GM18909 (cell line): ENCODE measurements at regions not wholly inside any gene's neighbourhood (a gene's known extent, or its start where the extent isn't known, plus 50 kb on each side); places are given as distances from the start of the nearest gene placed in this dataset.
A peak's percentile ranks its signal among the peaks of the same experiment; 100 is the strongest.
"Not testable (repeated sequence)": the region's sequence is repeated elsewhere in the genome, so short reads cannot be mapped to it uniquely, and the experiment has no call there.

ENCODE experiments used
- ATAC-seq: cut with Tn5 transposase; IDR thresholded peaks from one replicate; pipeline ENCODE4 v1.9.1; 2021; ENCODE audit warnings: mild to moderate bottlenecking; ENCODE audit not compliant: unreplicated experiment, poor library complexity

DNA sequence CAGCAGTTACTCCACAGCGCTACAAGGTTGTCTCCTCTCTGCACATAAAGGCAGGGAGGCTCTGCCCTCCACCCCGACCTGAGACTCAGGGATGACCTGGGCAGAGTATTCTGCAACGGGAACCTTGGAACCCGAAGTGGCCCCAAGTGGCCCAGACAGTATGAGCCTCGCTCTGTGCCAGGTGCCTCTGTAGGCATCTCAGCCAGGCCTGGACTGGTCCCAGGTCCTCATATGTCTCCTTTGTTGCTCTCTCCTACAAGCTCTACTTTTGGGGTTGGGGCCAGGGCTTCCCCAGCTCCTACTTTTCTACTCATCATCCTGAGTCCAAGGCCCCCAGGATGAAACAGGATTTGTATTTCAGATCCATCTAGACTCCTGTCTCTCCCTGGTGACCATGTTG lies 241.5 kb upstream of the PRSS1 start:
- no peak for ATAC-seq

DNA sequence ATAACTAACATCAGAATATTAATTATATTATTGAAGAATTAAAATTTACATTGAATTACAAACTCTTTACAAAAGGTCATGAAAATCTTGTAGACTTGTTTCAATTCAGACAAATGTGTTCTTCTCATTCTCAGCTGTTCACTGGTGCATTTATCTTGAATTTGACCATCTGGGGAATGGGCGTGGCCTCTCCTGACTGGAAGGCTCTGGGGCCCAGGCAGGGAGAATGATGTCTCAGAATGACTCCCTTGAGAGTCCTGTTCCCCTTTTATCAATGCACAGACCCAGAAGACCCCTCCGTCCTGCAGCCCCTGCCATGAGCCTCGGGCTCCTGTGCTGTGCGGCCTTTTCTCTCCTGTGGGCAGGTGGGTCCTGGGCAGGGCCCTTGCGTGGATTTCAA lies 242.2 kb upstream of the PRSS1 start:
- ATAC-seq: not testable (repeated sequence)

DNA sequence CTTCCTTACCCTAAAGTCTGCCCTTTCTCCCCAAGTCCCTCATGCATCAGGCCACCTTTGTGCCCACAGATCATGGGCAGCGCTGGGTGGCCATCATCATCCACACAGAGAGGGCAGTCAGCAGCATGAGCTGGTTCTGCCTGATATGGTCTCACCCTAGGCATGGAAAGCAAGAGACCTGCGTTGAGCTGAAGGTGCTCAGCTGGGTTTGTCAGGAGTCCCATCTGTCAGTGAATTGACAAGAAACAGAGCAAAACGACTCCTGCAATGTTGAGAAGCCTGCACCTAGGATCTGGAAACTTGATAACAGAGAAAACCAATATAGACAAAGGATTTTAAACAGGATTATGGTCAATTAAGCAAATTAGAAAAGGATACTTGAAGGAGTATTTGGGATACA lies 242.7 kb upstream of the PRSS1 start:
- ATAC-seq: no peak

DNA sequence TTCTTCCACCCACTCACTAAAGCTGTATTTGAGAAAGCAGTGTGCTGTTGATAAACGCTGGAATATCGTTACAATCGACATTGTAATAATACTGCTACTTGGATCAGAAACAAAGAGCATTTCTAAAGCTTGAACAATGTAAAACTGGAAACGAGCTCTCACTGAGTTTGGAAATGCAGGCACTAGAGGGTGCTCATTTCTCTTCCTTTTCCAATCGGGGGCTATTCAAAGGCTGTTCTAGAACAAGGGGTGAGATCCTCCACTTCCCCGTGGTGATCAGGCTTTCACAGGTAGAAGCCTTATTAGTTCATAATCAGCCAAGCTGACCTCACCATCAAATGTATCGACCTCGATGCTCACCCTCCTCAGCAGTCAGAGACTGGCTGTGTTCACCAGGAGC lies 245.3 kb upstream of the PRSS1 start:
- ATAC-seq: not testable (repeated sequence)

DNA sequence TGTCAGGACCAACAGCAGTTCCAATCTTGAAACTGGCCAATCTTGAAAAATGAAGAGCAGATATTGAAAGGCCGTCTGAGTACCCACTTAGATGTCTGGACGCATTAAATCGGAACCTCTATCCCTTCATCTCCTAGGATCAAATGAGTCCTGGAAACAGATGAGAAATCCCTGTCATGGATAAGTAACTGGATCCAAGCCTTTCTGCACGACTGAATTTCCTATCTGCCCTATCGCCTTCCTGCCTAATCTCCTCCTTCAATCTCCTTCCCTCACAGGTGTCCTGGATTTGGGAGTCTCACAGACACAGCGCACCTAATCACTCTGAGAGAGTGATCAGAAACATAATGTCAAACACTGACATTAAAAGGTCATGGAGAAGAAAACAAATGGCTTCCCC lies 245.2 kb upstream of the PRSS58 start:
- ATAC-seq: no peak

DNA sequence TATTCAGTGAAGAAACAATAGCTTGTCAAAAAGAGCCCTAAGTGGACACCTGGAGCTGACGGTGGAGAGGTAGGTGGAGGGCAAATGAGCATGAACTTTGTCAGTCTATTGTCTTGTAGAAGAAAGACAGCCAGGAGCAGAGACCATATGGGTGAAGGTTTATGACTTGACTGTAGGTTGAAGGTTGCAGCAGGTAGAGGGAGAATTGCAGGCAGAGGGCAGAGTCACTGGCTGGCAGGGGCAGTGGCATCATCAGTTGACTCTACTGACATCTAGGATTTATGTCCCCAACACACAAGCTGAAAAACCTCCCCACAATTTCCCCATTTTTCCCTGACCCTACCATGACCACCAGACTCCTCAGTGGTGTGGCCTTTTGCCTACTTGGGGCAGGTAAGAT lies 243.6 kb upstream of the PRSS58 start:
- no peak for ATAC-seq

DNA sequence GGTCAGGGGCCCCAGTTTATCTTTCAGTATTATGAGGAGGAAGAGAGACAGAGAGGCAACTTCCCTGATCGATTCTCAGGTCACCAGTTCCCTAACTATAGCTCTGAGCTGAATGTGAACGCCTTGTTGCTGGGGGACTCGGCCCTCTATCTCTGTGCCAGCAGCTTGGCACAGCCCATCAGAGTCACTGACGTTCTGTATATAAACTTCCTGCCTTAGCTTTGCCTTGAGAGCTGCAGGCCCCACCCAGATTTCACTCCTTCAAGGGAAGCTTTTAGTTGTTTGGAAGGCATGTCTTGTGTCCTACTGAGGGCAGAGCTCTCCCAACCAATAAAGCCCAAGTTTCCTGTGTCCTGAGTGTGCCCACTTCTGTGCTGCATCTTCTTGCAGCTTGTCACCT lies 242.5 kb upstream of the PRSS58 start:
- ATAC-seq: no peak

DNA sequence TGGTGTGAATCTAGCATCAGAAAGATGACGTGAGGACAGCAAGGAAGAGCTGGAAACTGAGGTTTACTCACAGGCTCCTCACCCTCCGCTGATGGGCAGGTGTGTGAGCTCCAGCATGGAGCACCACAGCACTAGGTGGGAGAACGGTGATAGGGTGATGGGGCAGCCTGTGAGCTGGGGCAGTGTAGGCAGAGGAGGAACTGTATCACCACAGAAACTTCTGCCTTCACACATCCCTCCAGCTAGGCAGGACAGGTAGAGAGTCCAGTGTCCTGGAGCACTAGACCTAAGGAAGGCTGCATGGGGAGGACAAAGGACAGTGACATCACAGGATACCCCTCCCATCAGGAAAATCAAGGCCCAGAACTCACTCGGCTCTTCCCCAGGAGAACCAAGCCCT lies 241.8 kb upstream of the PRSS58 start:
- ATAC-seq: no peak

DNA sequence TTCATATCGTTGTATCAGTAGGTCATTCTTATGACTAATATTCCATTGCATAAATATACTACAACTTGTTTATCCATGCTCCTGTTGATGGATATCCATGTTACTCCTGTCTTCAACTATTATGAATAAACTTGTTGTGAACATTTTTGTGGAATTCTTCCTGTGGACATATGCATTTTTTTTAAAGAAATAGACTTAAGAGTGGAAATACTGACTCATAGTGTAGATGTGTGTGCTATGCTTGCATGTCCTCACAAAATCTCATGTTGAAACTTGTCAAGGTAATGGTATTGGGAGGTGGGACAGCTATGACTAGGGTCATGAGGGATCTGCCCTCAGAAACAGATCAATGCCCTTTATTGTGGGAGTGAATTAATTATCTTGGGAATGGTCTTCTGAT lies 240.5 kb upstream of the PRSS58 start:
- ATAC-seq: no peak

DNA sequence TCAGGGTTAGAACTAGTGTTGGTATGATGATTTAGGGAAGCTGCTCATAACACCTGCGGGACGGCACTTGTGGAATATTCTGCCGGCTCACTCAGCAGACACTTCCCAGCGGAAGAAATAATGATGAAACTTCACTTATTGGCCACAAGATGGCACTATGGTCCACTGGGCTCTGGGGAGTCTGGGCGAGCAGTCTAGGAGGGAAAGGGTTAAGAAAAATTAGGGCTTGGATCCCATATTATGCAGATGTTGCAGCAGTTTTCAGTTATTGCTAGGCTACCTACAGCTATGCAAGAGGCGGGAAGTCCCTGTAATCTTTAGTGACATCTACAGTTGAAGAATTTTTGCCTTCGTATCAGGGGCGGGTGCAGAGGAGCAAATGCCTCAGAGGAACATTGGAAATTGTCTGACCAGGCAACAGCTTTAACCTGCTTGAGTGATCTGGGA lies 238.7 kb upstream of the PRSS58 start:
- peak; percentile 80 for ATAC-seq

DNA sequence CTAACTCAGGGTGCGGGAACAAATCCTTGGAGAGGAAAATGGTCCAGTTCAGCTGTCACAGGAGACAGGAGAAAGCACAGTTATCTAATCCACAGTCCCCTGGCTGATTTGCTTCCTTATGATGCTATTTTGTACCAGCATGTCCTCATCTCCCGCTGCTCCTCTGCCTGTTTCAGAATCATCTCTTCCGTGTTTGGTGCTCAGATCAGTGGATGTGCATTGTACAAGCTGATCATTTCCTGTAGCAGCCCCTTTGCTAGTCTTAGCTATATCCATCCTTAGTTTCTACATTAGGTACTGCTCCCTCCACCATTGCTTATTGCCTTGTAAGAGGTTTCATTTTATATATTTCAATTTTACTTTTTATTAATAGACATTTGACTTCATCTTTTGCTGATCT lies 238.0 kb upstream of the PRSS58 start:
- not testable (repeated sequence) for ATAC-seq

DNA sequence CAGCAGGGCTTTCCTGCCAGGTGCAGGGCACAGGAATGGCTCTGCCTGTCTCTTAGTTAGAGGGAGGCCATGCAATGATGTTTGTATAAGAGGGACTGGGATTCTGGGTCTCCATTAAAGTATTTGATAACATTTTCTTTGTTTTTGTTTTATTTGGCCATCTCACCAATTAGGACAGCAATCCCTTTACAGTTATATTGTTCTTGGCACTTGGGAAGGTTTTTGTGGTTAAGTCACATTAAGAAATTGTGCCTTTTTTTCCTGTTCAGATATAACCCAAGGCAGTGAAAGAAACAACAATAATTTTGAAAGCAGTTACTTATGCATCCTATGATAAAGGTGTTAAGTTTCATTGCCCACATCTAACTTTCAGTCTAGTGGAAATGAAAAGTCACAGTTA lies 237.4 kb upstream of the PRSS58 start:
- not testable (repeated sequence) for ATAC-seq

DNA sequence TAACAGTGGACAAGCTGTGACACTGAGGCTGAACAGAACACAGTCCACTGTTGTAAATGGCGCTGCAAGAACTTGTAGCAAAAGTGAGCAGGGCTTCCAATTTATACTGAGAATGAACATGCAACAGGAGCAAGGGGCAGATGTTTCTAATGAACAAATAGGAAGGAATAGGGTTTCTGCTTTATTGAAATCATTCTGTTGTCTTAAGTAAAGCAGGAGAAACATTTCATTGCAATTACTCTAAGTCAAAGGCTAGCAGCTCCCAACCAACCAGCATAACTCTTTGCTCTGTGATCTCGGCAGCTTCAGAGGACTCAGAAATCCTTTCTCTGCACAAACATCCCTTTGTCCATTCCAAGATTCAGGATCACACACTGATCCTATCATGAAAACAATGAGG lies 236.2 kb upstream of the PRSS58 start:
- ATAC-seq: no peak

DNA sequence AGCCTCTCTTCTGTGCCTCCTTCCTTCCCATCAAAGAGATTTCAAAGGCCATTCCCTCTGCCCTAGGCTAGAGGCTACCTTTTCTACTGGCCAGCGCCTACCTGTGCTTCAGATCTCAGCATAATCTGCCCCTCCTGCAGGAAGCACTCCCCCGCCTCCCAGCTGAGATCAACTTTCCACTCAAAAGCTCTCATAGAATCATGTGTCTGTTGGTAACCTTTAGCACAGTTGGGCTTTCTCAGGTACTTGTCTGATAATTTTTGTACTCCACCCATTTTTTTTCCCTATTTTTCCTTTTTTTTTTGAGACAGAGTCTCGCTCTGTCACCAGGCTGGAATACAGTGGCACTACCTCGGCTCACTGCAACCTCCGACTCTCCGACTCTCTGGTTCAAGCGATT lies 231.0 kb upstream of the PRSS58 start:
- ATAC-seq: no peak

DNA sequence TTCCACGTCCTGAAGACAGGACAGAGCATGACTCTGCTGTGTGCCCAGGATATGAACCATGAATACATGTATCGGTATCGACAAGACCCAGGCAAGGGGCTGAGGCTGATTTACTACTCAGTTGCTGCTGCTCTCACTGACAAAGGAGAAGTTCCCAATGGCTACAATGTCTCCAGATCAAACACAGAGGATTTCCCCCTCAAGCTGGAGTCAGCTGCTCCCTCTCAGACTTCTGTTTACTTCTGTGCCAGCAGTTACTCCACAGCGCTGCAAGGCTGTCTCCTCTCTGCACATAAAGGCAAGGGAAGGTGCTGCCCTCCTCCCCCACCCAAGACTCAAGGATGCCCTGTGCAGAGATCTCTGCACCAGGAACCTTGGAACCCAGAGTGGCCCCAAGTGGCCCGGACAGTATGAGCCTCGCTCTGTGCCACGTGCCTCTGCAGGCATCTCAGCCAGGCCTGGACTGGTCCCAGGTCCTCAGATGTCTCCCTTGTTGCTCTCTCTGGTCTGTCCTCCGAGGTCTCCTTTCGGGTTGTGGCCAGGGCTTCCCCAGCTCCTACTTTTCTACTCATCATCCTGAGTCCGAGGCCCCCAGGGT lies 230.3 kb upstream of the PRSS58 start:
- no peak for ATAC-seq

DNA sequence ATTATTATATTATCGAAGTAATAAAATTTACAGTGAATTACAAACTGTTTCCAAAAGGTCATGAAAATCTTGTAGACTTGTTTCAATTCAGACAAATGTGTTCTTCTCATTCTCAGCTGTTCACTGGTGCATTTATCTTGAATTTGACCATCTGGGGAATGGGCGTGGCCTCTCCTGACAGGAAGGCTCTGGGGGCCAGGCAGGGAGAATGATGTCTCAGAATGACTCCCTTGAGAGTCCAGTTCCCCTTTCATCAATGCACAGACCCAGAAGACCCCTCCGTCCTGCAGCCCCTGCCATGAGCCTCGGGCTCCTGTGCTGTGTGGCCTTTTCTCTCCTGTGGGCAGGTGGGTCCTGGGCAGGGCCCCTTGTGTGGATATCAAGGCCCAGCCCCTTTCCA lies 229.7 kb upstream of the PRSS58 start:
- peak; percentile 41 for ATAC-seq

DNA sequence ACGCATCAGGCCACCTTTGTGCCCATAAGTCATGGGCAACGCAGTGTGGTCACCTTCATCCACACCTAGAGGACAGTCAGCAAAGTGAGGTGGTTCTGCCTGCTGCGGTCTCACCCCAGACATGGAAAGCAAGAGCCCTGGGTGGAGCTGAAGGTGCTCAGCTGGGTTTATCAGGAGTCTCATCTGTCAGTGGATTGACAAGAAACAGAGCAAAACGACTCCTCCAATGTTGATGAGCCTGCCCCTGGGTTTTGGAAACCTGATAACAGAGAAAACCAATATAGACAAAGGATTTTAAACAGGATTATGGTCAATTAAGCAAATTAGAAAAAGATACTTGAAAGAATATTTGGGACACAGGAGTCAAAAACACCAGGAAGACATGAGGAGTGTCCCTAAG lies 229.3 kb upstream of the PRSS58 start:
- ATAC-seq: no peak

DNA sequence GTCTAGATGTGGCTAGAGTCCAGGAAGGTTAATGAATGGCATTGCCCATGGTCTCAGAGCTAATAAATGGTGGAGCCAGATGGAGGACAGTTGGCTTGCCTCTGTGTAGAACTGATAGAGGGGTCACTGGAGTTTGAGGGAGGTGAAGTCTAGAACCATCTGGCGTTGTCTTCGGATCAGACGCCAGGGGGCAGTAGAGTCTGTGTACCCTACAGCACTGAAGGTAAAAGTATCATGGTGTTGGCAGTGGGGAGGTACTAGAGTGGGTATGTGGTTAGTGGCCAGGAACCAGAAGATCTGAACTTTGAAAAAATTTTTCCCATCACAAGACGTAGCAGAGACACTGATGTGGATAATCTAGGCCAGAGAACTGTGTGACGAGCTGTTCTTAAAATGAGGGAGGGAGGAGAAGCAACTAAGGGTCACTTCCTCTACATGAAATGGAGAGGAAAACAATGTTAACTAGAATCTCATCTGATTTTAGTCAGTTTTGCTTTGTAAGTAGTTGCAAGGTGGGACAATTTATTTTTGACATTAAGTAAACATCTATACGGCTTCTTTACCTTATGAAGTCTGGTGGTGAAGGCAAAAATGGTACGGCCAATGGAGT lies 227.9 kb upstream of the PRSS58 start:
- ATAC-seq: no peak

DNA sequence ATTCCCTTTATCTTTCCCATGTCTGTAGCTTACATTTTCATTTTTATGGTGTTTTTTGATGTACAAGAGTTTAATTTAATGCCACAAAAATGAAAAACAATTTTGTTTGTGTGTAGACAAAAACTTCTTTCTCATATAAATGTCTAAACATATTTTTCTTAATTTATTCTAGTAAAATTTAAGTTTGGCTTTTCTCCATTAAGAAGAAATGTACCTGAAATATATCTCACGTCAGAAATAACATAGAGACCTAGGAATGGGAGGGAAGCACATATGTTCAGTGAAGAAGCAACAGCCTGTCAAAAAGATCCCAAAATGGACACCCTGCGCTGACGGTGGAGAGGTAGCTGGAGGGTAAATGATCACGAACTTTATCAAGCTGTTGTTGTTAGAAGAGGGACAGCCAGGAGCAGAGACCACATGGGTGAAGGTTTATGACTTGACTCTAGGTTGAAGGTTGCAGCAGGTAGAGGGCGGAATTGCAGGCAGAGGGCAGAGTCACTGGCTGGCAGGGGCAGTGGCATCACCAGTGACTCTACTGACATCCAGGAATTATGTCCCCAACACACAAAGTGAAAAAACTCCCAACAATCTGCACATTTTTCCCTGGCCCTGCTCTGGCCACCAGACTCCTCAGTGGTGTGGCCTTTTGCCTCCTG lies 225.9 kb upstream of the PRSS58 start:
- no peak for ATAC-seq

DNA sequence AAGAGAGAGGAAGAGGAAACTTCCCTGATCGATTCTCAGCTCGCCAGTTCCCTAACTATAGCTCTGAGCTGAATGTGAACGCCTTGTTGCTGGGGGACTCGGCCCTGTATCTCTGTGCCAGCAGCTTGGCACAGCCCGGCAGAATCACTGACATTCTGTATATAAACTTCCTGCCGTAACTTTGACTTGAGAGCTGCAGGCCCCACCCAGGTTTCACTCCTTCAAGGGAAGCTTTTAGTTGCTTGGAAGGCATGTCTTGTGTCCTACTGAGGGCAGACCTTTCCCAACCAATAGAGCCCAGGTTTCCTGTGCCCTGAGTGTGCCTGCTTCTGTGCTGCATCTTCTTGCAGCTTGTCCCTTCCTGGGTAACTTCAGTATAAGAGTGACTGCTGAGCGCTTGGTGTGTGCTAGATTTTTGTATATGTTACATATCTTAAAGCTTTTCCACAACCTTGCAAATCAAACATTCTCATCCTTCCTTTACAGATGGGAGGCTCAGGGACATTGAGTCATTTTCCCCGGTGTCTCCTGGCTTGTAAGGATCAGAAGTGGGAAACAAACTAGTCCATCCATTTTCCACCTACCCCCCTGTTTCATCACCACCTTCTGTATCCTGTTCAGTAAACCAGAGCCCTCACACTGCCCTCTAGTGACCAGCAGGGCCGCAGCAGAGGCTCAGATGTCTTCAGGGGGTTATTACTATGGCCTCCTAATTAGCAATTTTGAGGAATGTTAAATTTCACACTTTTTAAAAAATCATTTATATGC lies 225.2 kb upstream of the PRSS58 start:
- ATAC-seq: peak; percentile 74

DNA sequence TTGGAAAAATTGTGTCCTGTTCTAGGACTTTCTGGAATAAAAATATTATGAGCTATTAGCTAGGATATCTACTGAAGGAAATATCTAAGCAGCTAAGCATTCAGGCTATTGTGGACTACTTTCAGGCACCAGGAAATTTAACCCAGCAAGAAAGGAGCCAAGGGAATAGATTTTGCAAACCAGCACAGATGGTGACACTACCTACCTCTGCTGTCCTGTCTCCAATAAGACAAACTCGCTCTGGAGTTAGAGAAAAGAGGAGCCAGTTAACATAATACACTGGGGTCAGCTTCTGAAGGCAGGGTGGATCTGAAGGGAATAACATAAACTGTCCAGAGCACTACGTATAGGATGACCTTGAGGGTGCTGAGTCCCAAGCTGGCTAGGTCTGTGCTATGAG lies 223.7 kb upstream of the PRSS58 start:
- ATAC-seq: no peak
